Astrocyte (in vitro differentiated cells and primary cell): ENCODE measurements at regions not wholly inside any gene's neighbourhood (a gene's known extent, or its start where the extent isn't known, plus 50 kb on each side); places are given as distances from the start of the nearest gene placed in this dataset.

Source experiments
- DNase-seq: peaks from one replicate; pipeline ENCODE4 v3.0.0-alpha.2; 2010; ENCODE audit warnings: low read depth
- FAIRE-seq: peaks from 2 replicates; lab custom pipeline; 2011; peaks lifted over from hg19 to GRCh38; lab: Jason Lieb, UNC
- H2AFZ ChIP-seq: 2 replicates; pipeline ENCODE4 v1.6.0; 2012; ENCODE audit warnings: low read depth, low read length, inconsistent platforms
- H3K27ac ChIP-seq: 2 replicates; pipeline ENCODE4 v1.5.1; 2011; ENCODE audit warnings: low read depth, low read length, inconsistent platforms
- H3K27me3 ChIP-seq: 2 replicates; pipeline ENCODE4 v1.6.0; 2011; ENCODE audit warnings: low read length, inconsistent platforms; ENCODE audit not compliant: insufficient read depth
- H3K36me3 ChIP-seq: 2 replicates; pipeline ENCODE4 v1.5.1; 2011; ENCODE audit warnings: low read length, inconsistent platforms; ENCODE audit not compliant: insufficient read depth
- H3K4me1 ChIP-seq: 2 replicates; pipeline ENCODE4 v1.5.1; 2011; ENCODE audit warnings: low read length, inconsistent platforms; ENCODE audit not compliant: insufficient read depth
- H3K4me2 ChIP-seq: 2 replicates; pipeline ENCODE4 v1.6.0; 2012; ENCODE audit warnings: low read length, inconsistent platforms
- H3K4me3 ChIP-seq: 2 replicates; pipeline ENCODE4 v1.5.1; 2011; ENCODE audit warnings: low read depth, mild to moderate bottlenecking, low read length, inconsistent platforms; ENCODE audit not compliant: insufficient read depth
- H3K79me2 ChIP-seq: 2 replicates; pipeline ENCODE4 v1.6.0; 2012; ENCODE audit warnings: mild to moderate bottlenecking, low read length, inconsistent platforms; ENCODE audit not compliant: insufficient read depth
- H3K9ac ChIP-seq: 2 replicates; pipeline ENCODE4 v1.6.0; 2012; ENCODE audit warnings: mild to moderate bottlenecking, low read length, inconsistent platforms
- H3K9me3 ChIP-seq: 2 replicates; pipeline ENCODE4 v1.5.1; 2012; ENCODE audit warnings: low read depth, mild to moderate bottlenecking, low read length, inconsistent platforms; ENCODE audit not compliant: insufficient read depth
- H4K20me1 ChIP-seq: 2 replicates; pipeline ENCODE4 v1.6.0; 2012; ENCODE audit warnings: low read length, inconsistent platforms; ENCODE audit not compliant: insufficient read depth
- H3K27ac Mint-ChIP-seq: one replicate; pipeline ENCODE4 v1.8.0; 2021; ENCODE audit warnings: mild to moderate bottlenecking, mixed read lengths; ENCODE audit not compliant: unreplicated experiment
- H3K27me3 Mint-ChIP-seq: one replicate; pipeline ENCODE4 v1.8.0; 2021; ENCODE audit warnings: low read depth, mixed read lengths; ENCODE audit not compliant: unreplicated experiment
- H3K36me3 Mint-ChIP-seq: one replicate; pipeline ENCODE4 v1.8.0; 2021; ENCODE audit warnings: low read depth, mixed read lengths; ENCODE audit not compliant: unreplicated experiment
- H3K4me1 Mint-ChIP-seq: one replicate; pipeline ENCODE4 v1.8.0; 2021; ENCODE audit warnings: low read depth, mixed read lengths; ENCODE audit not compliant: unreplicated experiment
- H3K4me3 Mint-ChIP-seq: one replicate; pipeline ENCODE4 v1.8.0; 2021; ENCODE audit warnings: mild to moderate bottlenecking, moderate library complexity, mixed read lengths; ENCODE audit not compliant: unreplicated experiment
- H3K9me3 Mint-ChIP-seq: one replicate; pipeline ENCODE4 v1.8.0; 2021; ENCODE audit warnings: mild to moderate bottlenecking, mixed read lengths; ENCODE audit not compliant: unreplicated experiment
- EZH2 ChIP-seq: IDR thresholded peaks from 2 replicates; pipeline ENCODE4 v1.6.1; 2012; ENCODE audit warnings: mild to moderate bottlenecking, low read length, inconsistent platforms; ENCODE audit not compliant: insufficient read depth
- TF ChIP-seq, protein P1 (sequence below): IDR thresholded peaks from 2 replicates; pipeline ENCODE4 v1.5.1; 2011; ENCODE audit warnings: low read depth, mild to moderate bottlenecking, inconsistent platforms, low read length, moderate library complexity; ENCODE audit not compliant: insufficient read depth

DNA sequence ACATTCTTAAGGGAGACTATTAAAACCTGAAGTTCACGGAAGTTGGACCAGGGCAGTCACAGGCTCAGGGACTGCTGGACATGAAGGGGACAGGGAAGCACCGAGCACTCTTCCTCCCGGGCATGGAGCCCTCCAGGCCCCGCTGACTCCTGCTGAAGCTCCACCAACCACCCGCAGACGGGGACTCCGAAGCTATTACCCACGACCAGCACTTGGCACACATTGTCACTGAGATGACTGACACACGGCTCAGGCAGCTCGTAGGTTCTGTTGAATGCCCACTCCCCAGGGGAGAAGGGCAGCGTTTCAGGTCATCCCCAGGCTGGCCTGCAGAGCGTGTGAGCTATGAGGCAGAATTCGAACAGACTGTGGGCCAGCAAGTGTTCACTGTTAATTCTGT is 234.8 kb downstream of the NDUFA10 start:
- H3K4me3 Mint-ChIP-seq = no peak overlapping the region
- H3K4me1 Mint-ChIP-seq = no peaks in the 10 kb centered on the region
- Histone ChIP-seq H3K79me2 (no peaks in the 10 kb centered on the region), H3K9ac (no peak overlapping the region), H3K36me3 (no peaks in the 10 kb centered on the region), H2AFZ (no peak overlapping the region), H3K4me3 (no peak overlapping the region), H3K27ac (no peak overlapping the region), H3K4me2 (no peak overlapping the region), H3K4me1 (no peaks in the 10 kb centered on the region), H3K9me3 (no peaks in the 10 kb centered on the region), H4K20me1 (no peaks in the 10 kb centered on the region), H3K27me3 (peaks cover 3% of the 10 kb centered on the region)
- H3K27me3 Mint-ChIP-seq = peaks cover 25% of the 10 kb centered on the region
- H3K27ac Mint-ChIP-seq = no peak overlapping the region
- H3K36me3 Mint-ChIP-seq = no peaks in the 10 kb centered on the region
- FAIRE-seq = no peak
- DNase-seq = no peak
- peaks cover 5% of the 10 kb centered on the region for H3K9me3 Mint-ChIP-seq
- no peak for TF ChIP-seq EZH2
- TF ChIP-seq, protein P1, sequence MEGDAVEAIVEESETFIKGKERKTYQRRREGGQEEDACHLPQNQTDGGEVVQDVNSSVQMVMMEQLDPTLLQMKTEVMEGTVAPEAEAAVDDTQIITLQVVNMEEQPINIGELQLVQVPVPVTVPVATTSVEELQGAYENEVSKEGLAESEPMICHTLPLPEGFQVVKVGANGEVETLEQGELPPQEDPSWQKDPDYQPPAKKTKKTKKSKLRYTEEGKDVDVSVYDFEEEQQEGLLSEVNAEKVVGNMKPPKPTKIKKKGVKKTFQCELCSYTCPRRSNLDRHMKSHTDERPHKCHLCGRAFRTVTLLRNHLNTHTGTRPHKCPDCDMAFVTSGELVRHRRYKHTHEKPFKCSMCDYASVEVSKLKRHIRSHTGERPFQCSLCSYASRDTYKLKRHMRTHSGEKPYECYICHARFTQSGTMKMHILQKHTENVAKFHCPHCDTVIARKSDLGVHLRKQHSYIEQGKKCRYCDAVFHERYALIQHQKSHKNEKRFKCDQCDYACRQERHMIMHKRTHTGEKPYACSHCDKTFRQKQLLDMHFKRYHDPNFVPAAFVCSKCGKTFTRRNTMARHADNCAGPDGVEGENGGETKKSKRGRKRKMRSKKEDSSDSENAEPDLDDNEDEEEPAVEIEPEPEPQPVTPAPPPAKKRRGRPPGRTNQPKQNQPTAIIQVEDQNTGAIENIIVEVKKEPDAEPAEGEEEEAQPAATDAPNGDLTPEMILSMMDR = no peak

DNA sequence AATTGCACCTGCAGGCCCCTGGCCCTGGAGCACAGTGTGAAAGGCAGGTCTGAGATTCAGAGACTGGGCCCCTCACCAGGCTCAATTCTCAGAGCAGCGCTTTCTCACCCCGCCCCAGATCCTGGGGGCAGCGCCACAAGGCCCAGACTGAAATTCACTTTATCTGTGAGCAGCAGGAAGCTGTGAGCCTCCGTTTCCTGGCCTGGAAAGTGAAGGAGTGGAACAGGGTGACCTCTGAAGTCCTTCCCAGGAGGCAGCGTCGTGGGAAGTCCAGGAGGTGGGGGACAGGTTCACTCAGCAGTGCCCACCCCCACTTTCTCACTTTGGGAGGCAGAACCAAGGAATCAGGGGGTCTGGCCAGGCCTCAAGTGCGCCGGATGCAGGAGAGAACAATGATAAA is 235.4 kb downstream of the NDUFA10 start:
- no peaks in the 10 kb centered on the region for H3K36me3 ChIP-seq
- no peaks in the 10 kb centered on the region for H3K9me3 ChIP-seq
- no peak overlapping the region for H2AFZ ChIP-seq
- peaks cover 25% of the 10 kb centered on the region for H3K27me3 Mint-ChIP-seq
- H3K36me3 Mint-ChIP-seq = no peaks in the 10 kb centered on the region
- TF ChIP-seq, protein P1 = no peak
- TF ChIP-seq EZH2 = no peak
- no peak overlapping the region for H3K4me3 ChIP-seq
- FAIRE-seq = no peak
- peaks cover 5% of the 10 kb centered on the region for H3K9me3 Mint-ChIP-seq
- H3K27me3 ChIP-seq = peaks cover 3% of the 10 kb centered on the region
- H3K4me3 Mint-ChIP-seq = no peak overlapping the region
- no peak overlapping the region for H3K27ac Mint-ChIP-seq
- H3K4me1 ChIP-seq = no peaks in the 10 kb centered on the region
- H3K9ac ChIP-seq = no peak overlapping the region
- no peaks in the 10 kb centered on the region for H3K79me2 ChIP-seq
- no peak overlapping the region for H3K4me2 ChIP-seq
- H4K20me1 ChIP-seq = no peaks in the 10 kb centered on the region
- H3K4me1 Mint-ChIP-seq = no peaks in the 10 kb centered on the region
- no peak for DNase-seq
- no peak overlapping the region for H3K27ac ChIP-seq

DNA sequence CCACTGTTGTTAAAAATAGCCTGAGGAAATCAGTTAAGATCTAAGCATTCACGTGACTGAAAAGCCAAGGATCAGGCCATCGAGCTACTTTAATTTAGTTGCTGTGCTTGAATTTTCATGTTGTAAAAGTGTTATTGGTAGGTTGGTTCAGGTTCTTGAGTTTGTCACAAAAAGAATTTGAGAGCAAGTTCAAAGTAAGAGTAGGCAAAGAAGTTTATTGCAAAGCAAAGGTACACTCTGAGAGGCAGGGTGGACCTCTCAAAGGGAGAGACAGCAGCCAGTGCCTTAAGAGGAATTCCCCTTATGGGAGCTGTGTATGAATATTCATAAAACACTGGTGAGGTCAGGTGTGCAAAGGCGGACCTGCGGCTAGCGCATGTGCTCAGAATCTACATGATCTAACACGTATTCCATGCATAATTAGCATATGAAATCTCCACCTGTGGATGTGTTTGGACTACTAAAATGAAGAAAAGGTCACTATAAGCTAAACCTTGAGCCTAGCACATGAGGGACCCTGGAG is 236.5 kb downstream of the NDUFA10 start:
- Histone ChIP-seq H2AFZ (no peak overlapping the region), H4K20me1 (no peaks in the 10 kb centered on the region), H3K9ac (no peak overlapping the region), H3K4me3 (no peak overlapping the region), H3K27me3 (peaks cover 3% of the 10 kb centered on the region), H3K27ac (no peak overlapping the region), H3K4me2 (no peak overlapping the region), H3K9me3 (no peaks in the 10 kb centered on the region), H3K36me3 (no peaks in the 10 kb centered on the region), H3K4me1 (no peaks in the 10 kb centered on the region), H3K79me2 (no peaks in the 10 kb centered on the region)
- H3K27me3 Mint-ChIP-seq = peaks cover 25% of the 10 kb centered on the region
- no peaks in the 10 kb centered on the region for H3K4me1 Mint-ChIP-seq
- peaks cover 5% of the 10 kb centered on the region for H3K9me3 Mint-ChIP-seq
- H3K27ac Mint-ChIP-seq = no peak overlapping the region
- no peak overlapping the region for H3K4me3 Mint-ChIP-seq
- no peak for TF ChIP-seq EZH2
- TF ChIP-seq, protein P1 = no peak
- no peaks in the 10 kb centered on the region for H3K36me3 Mint-ChIP-seq
- no peak for DNase-seq
- FAIRE-seq = no peak
